Epidermal melanocyte (primary cell): ENCODE measurements at regions not wholly inside any gene's neighbourhood (a gene's known extent, or its start where the extent isn't known, plus 50 kb on each side); places are given as distances from the start of the nearest gene placed in this dataset.

Experiments
- DNase-seq: peaks from one replicate; pipeline ENCODE4 v3.0.0; 2011; ENCODE audit warnings: low spot score; ENCODE audit not compliant: insufficient read length

DNA sequence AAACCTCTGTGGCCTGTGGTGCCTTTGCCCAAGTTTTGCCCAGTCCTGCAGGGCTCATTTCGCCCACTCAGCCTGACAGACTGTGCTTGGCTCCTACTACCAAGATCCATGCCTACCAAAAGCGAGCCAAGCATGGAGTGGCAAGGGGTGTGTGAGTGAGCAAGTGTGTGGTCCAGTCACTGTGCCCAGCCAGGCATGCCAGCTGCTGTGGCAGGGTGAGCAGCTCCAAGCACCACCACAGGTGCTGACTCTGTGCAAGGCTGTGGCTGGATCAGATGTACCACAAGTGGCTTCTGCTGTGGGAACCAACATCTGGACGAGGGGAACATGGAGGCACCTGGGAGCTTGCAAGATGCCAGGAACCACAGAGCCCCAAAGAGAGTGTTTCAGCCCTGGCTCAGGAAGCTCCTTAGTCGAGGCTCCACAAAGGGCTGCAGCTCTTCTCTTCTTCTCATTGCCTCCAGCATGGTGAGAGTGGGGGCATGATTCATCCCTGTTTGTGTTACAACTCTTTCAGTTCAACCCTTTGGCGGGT is 1564.2 kb upstream of the MIR17HG start:
- DNase-seq: no peak

DNA sequence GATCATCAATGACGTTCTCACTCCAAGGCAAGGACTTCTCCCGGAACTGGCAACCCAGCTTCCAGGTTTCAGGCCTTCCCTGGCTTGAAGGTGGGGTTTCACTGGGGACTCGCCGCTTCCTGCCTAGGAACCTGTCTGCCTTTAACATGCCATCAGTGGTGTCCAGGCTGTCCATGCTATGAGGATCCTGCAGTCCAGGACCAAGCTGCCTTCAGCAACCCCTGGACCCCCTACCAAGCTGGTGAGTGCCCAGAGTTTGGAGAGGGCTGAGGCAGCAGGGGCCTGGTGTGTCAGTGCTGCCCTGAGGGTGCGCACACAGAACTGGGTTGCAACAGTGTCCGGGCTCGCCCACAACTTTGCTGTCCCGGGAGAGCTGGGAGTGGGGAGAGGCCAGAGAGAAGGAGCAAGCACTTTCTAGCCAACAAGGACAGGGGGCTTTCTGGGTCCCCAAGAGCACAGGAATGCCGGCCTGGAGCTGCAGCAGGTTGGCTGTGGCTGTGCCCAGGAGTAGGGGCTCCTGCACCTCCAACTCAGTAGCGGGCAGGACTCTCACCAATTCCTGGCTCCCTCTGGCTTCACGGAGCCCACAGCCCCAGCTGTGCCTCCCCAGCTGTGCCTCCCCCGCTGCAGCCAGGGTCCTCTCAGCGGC is 1563.2 kb upstream of the MIR17HG start:
- no peak for DNase-seq

DNA sequence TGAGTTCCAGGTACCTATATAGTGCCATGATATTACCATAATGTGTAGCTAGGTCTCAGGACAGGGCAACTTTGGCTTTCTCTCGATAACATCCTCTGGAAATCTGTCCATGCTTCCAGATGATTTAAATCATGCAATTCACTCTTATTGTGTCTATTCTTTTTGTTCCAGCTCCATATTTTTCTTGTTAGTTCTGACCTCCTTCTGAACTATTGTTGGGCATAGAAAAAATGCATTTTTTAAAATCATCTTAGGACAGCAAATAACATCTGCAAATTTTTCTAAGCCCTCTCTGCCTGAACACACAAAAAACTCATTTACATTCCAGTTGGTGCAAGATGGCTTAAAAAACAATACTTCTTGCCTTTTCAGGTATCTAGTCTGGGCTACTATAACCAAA is 1561.0 kb upstream of the MIR17HG start:
- peak; percentile 18 for DNase-seq

DNA sequence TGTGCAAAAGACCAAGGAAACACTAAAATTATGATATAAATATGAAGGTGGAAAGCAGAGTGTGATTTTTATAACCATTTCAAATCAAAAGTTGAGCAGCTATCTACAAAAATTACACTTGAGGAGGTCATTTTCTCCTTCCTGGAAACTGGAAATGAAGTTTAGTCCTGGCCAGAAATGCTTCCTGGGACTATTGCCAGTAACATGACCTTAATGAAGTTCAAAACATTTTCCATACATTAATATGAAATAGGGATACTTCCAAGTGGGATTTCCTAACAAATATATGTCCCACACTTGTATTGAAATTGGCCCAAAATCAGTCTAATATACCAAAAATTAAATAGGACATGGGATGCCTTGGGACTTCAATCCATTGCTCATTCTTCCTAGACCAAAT is 1556.8 kb upstream of the MIR17HG start:
- no peak for DNase-seq

DNA sequence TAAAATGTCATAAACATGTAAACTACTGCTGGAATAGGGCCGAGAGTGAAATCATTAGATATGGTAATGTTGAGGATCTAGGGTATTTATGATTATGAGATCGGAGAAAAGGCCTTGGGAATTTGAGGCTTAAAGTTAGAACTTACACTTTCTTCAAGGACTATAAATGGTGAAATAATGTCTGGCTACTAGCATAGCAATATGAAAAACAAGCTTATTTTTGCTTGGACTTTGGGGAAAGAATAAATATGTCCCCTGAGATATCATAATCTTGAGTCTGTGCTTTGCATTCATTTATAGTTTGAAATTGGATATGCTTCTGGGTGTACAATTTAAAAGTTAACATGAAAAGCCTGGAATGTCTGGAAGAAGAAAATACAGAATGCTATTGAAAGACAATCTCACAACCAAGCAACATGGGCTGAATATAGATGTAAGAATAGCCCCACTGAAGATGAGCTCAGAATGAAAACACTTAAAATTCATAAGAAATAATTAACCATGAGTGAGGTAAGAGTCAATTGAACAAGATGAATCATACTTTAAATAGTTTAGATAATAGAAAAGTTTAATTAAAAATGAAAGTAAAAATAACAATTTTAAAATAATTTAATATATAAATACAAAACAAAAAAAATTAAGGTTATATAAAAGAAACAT is 1555.4 kb upstream of the MIR17HG start:
- no peak for DNase-seq

DNA sequence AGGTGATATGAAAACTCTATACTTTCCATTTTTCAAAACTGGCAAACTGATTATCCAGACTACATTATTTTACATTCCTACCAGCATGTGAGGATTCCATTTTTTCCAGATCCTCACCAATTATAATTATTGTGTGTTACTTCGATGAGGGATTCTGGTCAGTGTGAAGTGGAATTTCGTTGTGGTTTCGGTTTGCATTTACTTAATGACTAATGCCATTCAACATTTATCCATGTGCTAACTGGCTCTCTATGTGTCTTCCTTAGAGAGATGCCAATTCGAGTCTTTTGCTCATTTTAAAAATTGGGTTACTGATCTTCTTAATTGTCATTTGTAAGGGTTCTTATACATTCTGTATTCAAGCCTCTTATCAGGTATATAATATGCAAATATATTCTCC is 1551.3 kb upstream of the MIR17HG start:
- DNase-seq: no peak

DNA sequence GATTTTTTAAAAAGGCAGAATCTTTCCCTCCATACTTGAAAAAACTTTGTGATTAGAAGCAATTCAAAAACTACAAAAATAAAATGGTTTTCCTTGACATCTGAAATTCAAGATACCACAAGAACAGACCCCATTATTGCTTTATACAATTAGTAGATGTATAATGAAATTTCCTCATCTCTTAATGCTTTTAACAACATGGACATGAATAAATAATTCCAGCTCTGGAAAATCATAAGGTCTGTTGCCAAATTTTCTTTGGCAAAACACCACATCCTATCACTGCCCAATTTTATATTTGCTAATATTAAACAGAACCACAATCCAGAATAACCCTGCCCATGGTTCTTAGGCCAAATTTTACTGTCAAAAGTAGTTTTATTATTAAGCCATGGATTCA is 1543.6 kb upstream of the MIR17HG start:
- DNase-seq: no peak

DNA sequence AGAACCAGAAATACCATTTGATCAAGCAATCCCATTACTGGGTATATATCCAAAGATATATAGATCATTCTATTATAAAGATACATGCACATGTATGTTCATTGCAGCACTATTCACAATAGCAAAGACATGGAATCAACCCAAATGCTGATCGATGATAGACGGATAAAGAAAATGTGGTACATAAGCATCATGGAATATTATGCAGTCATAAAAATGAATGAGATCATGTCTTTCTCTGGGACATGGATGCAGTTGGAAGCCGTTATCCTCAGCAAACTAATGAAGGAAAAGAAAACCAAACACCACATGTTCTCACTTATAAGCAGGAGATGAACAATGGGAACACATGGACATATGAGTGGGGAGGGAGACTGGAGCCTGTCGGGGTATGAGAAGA is 1540.9 kb upstream of the MIR17HG start:
- no peak for DNase-seq

DNA sequence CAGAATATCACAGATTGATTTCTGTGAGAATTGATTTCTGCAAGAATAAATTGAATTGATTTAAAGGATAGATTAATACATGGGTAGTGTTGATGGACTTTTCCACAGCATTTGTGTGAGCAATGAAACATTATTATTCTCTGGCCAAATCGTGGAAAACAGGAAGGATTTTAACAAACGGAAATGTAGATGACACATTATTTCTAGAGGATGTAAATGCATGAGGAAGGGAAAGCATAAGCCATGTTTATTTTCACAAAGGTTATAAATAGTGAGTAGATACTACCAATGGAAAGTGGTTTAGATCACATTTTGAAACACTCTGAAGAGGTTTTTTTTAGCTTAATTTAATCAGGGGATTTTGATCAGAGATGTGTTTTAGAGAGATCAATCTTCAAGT is 1534.6 kb upstream of the MIR17HG start:
- no peak for DNase-seq

DNA sequence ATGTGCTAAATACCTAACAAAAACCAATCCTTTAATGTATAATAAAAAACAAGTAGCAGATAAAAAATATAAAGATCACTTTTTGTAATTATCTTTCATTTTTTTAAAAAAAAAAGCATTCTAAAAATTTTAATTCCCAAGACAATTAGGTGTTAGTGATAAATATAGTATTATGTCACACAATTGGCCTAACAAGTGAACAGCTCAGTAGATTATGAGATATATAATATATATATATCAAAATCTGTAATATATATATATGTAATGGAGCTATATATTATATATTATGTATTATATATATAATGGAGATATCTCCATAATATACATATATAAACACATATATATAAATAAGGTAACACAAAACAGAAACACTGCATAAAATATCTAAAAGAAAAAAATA is 1531.1 kb upstream of the MIR17HG start:
- no peak for DNase-seq

DNA sequence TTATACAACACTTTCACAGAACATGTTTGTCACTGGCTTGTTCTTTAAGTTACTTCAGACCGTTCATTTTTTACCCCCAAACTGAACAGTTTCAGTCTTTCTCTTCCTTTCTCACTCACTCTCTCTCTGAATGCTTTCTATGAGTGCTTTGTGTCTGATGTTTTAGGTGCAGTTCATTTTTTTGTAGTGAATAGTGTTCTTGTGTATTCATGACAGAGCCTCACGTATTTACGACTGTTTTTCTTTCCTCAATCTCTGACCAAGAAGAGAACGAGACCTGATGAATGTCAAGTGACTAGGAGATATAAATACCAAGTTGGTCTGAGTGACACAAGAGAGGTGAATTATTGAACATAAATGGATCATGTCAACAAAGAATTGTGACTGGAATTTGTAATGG is 1525.0 kb upstream of the MIR17HG start:
- no peak for DNase-seq

DNA sequence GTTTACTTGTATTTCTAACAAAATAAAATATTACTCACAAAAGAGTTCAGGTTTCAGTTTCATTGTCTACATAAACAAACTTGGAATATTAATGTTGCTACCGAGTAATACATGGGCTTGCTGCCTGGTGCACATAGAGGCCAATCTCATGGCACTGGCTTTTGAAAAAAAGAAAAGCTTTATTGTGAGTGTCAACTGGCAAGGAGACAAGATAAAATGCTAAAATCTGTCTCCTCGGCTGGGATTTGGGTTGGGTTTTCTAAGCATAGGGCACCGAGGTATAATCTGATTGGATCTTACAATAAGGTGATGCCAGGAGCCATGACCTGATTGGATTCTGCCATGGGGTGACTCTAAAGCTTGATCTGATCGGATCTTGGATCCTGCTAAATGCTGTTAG is 1519.9 kb upstream of the MIR17HG start:
- no peak for DNase-seq

DNA sequence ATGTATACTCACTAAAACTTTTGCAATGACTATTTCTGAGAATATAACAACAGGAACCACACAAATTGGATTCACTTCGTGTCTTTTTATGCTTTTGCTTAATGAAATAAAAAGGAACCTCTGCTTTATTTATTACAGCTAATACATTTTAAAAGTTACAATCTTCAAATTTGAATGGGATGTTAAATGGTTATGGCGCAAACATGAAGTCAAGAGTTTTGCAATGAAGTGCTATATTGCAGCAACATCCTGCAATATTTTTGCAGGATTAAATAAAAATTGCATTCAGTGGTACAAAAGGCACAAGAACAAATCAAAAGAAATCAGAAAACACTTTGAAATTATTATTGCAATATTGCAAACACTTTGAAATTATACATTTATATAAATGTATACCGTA is 1519.0 kb upstream of the MIR17HG start:
- DNase-seq: no peak

DNA sequence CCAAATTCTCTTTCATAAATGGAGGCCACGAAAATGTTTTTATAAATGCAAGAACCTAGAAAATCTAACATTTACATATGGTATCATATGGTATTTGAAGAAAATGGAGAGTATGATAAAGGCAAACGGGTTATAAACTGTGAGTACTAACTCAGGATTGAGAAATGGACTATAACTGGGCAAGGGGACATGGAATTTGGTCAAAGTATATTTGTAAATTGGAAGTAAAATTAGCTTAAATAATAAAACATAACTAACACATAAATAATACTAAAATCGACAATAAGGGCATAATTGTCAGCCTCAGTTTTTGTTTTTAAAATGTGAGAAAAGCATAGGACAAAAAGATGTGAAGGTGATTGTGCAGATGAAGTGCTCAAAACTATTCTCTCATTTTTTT is 1516.3 kb upstream of the MIR17HG start:
- DNase-seq: no peak

DNA sequence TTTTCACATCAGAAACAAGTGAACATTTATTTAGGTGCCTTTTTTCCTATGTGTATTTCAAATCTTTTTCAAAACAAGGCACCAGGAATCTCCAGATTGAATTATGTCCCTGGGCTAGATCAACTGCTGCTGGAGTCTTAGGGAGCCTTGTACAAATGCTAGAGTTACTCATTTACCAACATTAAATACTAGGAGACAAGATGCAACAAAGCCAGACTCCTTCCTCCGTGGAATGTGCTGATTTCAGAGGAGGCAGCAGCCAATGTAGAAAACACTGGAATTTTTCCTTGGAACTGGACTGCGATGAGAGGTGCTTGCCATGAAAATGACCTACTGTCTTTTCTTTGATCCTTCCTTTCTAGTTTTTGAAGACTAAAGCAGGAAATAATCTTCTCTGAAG is 1514.7 kb upstream of the MIR17HG start:
- DNase-seq: no peak

DNA sequence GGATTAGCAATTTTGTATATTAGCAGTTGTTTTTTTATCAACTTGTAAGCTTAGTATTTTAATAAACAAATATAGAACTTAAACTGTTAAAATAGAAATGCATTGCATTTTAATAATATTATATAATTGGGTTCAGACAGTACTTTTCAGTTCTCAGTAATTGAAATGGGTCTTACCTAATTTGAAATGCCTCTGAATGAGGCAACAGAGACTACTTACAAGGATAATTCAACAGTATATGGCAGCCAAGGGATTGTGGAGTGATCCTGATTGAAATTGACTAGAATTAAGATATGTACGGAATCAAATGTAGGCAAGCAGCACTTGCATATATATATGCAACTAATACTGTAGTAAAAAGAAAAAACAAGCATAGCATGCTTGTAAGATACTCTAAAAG is 1503.9 kb upstream of the MIR17HG start:
- DNase-seq: no peak

DNA sequence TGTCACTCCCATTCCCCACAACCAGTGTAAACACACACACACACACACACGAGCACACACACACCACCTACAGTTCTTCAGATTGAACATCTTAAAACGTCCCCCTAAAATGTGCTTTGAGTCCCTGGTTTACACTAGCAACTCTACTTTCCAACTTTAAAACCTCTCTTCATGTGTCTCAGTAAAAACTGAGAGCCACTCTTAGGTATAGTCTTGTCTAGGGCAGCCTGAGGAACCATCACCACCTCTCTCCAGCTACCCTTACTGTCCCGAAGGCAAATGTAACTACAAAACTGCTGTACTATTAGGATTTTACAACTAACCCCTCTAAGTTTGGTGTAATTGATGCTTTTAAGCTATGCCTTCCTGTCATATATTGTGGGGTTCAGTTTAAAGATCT is 1501.6 kb upstream of the MIR17HG start:
- DNase-seq: no peak

DNA sequence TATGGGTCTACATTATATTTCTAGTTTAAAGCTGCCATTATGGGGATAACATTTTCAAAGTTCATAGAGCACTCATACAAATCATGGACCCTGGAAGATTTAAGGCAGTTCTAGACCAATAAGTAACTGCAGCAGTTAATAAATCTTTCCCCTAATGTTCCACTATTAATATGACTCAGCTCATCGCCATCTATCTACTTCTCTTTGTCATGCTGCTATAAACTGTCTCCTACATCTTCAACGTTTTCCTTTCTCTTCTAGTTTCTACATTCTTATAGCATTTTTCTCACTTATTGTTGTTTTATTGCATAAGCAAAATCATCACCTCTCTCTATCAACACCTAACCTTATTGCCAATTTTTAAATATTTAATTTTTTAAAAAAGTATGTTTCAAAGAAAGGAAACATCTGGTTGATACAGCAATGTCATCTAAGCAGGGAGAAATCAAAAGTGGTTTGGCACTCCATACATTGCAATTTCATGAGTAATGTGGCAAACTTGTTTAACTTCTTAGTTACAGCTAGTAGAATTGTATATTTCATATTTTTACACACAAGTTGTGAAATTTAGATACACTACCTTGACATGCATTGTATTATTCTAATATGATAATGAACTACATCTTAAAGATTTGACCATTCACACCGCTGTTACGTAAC is 1500.4 kb upstream of the MIR17HG start:
- no peak for DNase-seq

DNA sequence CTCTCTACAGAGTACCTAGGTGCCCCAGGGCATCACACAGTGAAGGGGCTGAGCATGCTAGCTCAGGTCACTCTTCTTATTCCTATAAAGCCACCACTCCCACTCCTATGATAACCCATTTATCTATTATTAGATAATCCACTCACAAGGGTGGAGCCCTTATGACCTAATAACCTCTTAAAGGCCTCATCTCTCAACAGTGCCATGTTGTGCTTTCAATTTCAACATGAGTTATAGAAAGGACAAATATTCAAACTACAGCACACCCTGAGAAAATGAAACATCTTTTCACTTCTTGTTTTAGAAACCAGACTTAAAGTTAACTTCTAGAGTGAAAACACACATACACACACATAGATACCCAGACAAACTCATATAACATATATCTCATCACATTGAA is 1494.9 kb upstream of the MIR17HG start:
- no peak for DNase-seq

DNA sequence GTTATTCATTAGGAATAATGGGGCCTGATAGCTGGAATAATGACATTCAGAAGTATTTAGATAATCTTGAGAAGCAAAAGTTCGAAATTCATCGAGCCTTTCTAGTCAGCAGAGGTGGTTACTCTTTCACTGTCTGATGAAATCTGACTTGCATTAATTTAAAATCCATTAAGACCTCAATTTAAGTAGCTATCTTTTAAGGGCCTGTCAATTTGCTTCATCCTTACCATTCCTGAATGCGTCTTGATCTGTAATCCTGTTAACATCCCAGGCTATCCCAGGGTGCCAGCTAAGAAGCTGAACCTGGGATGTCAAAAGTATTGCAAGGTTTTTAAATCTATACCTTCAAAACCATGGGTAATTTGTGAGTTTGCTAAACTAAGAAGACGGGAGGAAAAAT is 1491.0 kb upstream of the MIR17HG start:
- DNase-seq: no peak

DNA sequence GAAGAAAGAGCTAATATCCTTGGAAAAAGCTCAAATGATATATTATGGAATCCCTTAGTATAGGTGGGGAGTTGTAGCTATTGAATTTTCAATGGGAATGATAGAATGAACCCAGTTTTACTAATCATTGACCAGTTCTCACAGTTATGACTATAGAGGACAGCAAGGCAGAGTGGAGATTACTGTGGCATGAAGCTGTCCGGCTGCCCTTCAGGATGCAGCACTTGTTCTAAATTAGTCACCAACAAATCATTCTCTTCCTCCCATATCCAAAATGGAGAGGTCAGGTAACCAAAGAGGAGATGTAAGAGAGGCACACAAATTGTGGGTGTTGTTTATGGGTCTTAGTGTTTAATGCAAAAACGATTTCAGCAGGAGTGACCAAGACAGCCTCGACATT is 1490.0 kb upstream of the MIR17HG start:
- DNase-seq: no peak

DNA sequence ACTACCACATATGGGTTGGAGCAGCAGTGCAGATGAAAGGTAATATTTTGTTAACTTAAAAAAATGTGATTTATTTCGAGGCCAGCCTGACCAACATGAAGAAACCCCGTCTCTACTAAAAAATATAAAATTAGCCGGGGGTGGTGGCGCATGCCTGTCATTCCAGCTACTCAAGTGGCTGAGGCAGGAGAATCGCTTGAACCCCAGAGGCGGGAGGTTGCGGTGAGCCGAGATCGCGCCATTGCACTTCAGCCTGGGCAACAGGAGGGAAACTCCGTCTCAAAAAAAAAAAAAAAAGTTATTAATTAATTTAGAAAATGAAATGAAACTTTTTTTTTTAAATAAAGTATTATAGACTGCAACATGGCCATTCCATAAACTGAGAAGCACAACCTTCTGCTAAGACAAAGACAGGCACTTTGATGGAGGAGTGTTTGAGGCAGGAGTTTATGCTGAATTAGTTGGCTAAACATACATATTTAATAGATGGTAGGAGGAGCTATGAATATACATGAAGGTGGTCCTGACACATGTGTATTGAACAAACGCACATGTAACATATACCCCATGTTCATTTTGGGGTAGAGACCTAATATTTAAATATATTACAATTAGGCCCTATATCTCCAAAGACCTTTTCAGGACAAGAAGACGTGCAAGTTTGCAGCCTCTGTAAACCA is 1485.3 kb upstream of the MIR17HG start:
- DNase-seq: no peak
